ENCODE measurements at regions not wholly inside any gene's neighbourhood (a gene's known extent, or its start where the extent isn't known, plus 50 kb on each side); places are given as distances from the start of the nearest gene placed in this dataset.

DNA sequence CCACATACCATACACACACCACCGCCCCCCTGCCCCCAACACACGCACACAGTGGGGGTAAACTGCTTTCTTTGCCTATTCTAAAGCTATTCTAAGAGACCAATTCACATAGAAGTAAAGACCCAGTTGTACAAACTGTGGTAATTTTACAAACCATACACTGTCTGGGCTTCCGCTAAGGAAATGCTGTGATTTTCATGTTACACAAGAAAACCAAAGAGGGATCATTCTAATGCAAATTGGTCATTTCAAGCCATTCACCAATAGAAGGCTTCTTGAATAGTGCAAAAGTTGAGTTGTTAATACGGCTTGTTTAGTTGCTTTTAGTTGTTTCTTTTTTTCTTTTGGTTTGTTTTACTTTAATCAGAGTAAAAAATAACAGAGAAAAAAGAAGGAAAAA lies 202.8 kb downstream of the EFNB2 start:
- H3K27ac ChIP-seq (ENCODE audit: low read depth, low read length): no peak overlapping the region
- H3K4me1 ChIP-seq (ENCODE audit: control insufficient read depth, low read length): no peaks in the 10 kb centered on the region
- H3F3A ChIP-seq (ENCODE audit: control insufficient read depth, insufficient read depth): no peaks in the 10 kb centered on the region
- H3K79me2 ChIP-seq (ENCODE audit: control insufficient read depth, low read length): no peaks in the 10 kb centered on the region
- H3K9me3 ChIP-seq (ENCODE audit: control insufficient read depth, insufficient read depth, low read length): no peaks in the 10 kb centered on the region
- H3K4me2 ChIP-seq (ENCODE audit: low read length): no peak overlapping the region
- no peaks in the 10 kb centered on the region for H3K9me2 ChIP-seq (replicated peaks; ENCODE audit: control insufficient read depth, low read length)
- H3K27me3 ChIP-seq (ENCODE audit: control insufficient read depth, low read length): no peaks in the 10 kb centered on the region
- no peaks in the 10 kb centered on the region for H4K20me1 ChIP-seq (ENCODE audit: control insufficient read depth, insufficient read depth, low read depth, low read length)
- H3K36me3 ChIP-seq (ENCODE audit: control insufficient read depth, low read length): no peaks in the 10 kb centered on the region
- no peak overlapping the region for H3K4me3 ChIP-seq (ENCODE audit: low read length)
- TF ChIP-seq EZH2phosphoT487 (IDR thresholded peaks at IDR 0.05; ENCODE audit: borderline replicate concordance, low read length): no peak
- no peak for TF ChIP-seq CTCF (IDR thresholded peaks at IDR 0.05; ENCODE audit: low read depth, low read length, poor library complexity, severe bottlenecking)

- Histone ChIP-seq H3K4me2 (ENCODE audit: low read length) (no peak overlapping the region), H3K36me3 (ENCODE audit: control insufficient read depth, low read length) (no peaks in the 10 kb centered on the region), H3K27me3 (ENCODE audit: control insufficient read depth, low read length) (no peaks in the 10 kb centered on the region), H3K27ac (ENCODE audit: low read depth, low read length) (no peak overlapping the region), H3K4me1 (ENCODE audit: control insufficient read depth, low read length) (no peaks in the 10 kb centered on the region), H3K4me3 (ENCODE audit: low read length) (no peak overlapping the region), H4K20me1 (ENCODE audit: control insufficient read depth, insufficient read depth, low read depth, low read length) (no peaks in the 10 kb centered on the region), H3F3A (ENCODE audit: control insufficient read depth, insufficient read depth) (no peaks in the 10 kb centered on the region), H3K79me2 (ENCODE audit: control insufficient read depth, low read length) (no peaks in the 10 kb centered on the region), H3K9me2 (replicated peaks; ENCODE audit: control insufficient read depth, low read length) (no peaks in the 10 kb centered on the region), H3K9me3 (ENCODE audit: control insufficient read depth, insufficient read depth, low read length) (no peaks in the 10 kb centered on the region)
- TF ChIP-seq EZH2phosphoT487 (IDR thresholded peaks at IDR 0.05; ENCODE audit: borderline replicate concordance, low read length) (no peak), CTCF (IDR thresholded peaks at IDR 0.05; ENCODE audit: low read depth, low read length, poor library complexity, severe bottlenecking) (no peak)
These were observed 204.3 kb downstream of the EFNB2 start for GRCh38 chr13:106331116-106331515.

GRCh38 chr13:106329941-106330340 lies 205.5 kb downstream of the EFNB2 start:
- Histone ChIP-seq H3K9me2 (replicated peaks; ENCODE audit: control insufficient read depth, low read length) (no peaks in the 10 kb centered on the region), H3K36me3 (ENCODE audit: control insufficient read depth, low read length) (no peaks in the 10 kb centered on the region), H3K9me3 (ENCODE audit: control insufficient read depth, insufficient read depth, low read length) (no peaks in the 10 kb centered on the region), H3K27me3 (ENCODE audit: control insufficient read depth, low read length) (no peaks in the 10 kb centered on the region), H3K79me2 (ENCODE audit: control insufficient read depth, low read length) (no peaks in the 10 kb centered on the region), H3K4me2 (ENCODE audit: low read length) (no peak overlapping the region), H3K4me1 (ENCODE audit: control insufficient read depth, low read length) (no peaks in the 10 kb centered on the region), H4K20me1 (ENCODE audit: control insufficient read depth, insufficient read depth, low read depth, low read length) (no peaks in the 10 kb centered on the region), H3K27ac (ENCODE audit: low read depth, low read length) (no peak overlapping the region), H3F3A (ENCODE audit: control insufficient read depth, insufficient read depth) (no peaks in the 10 kb centered on the region), H3K4me3 (ENCODE audit: low read length) (no peak overlapping the region)
- TF ChIP-seq EZH2phosphoT487 (IDR thresholded peaks at IDR 0.05; ENCODE audit: borderline replicate concordance, low read length): no peak
- TF ChIP-seq CTCF (IDR thresholded peaks at IDR 0.05; ENCODE audit: low read depth, low read length, poor library complexity, severe bottlenecking): no peak

DNA sequence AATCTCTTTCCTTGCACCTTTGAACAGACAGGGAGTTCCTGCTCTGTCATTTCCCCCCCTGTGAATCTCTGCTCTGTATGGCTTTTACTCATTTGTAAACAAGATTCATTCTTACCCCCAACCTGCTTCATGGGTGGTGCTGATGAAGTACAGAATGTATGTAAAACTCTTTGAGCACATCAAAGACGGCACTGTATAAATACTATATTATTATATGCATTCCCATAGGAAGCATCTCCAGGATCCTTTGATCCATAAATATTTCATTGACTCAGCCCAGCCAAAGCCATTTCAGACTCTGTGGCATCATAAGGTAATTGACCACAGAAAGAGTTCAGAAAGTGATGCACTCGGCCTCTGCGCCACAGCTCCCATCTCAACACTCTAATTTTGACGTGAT lies 208.7 kb downstream of the EFNB2 start:
- H3K9me3 ChIP-seq (ENCODE audit: control insufficient read depth, insufficient read depth, low read length): peaks cover 9% of the 10 kb centered on the region; the same call in 1 of the 2 replicates
- H3F3A ChIP-seq (ENCODE audit: control insufficient read depth, insufficient read depth): no peaks in the 10 kb centered on the region

More for the DNA sequence above, 208.7 kb downstream of the EFNB2 start:
- Histone ChIP-seq H3K79me2 (ENCODE audit: control insufficient read depth, low read length) (no peaks in the 10 kb centered on the region), H3K4me1 (ENCODE audit: control insufficient read depth, low read length) (no peaks in the 10 kb centered on the region), H4K20me1 (ENCODE audit: control insufficient read depth, insufficient read depth, low read depth, low read length) (no peaks in the 10 kb centered on the region), H3K27me3 (ENCODE audit: control insufficient read depth, low read length) (no peaks in the 10 kb centered on the region), H3K9me2 (replicated peaks; ENCODE audit: control insufficient read depth, low read length) (no peaks in the 10 kb centered on the region), H3K36me3 (ENCODE audit: control insufficient read depth, low read length) (no peaks in the 10 kb centered on the region), H3K4me3 (ENCODE audit: low read length) (no peak overlapping the region), H3K27ac (ENCODE audit: low read depth, low read length) (no peak overlapping the region), H3K4me2 (ENCODE audit: low read length) (no peak overlapping the region)
- TF ChIP-seq EZH2phosphoT487 (IDR thresholded peaks at IDR 0.05; ENCODE audit: borderline replicate concordance, low read length): no peak
- no peak for TF ChIP-seq CTCF (IDR thresholded peaks at IDR 0.05; ENCODE audit: low read depth, low read length, poor library complexity, severe bottlenecking)
